ENCODE measurements at regions not wholly inside any gene's neighbourhood (a gene's known extent, or its start where the extent isn't known, plus 50 kb on each side); places are given as distances from the start of the nearest gene placed in this dataset.

DNA sequence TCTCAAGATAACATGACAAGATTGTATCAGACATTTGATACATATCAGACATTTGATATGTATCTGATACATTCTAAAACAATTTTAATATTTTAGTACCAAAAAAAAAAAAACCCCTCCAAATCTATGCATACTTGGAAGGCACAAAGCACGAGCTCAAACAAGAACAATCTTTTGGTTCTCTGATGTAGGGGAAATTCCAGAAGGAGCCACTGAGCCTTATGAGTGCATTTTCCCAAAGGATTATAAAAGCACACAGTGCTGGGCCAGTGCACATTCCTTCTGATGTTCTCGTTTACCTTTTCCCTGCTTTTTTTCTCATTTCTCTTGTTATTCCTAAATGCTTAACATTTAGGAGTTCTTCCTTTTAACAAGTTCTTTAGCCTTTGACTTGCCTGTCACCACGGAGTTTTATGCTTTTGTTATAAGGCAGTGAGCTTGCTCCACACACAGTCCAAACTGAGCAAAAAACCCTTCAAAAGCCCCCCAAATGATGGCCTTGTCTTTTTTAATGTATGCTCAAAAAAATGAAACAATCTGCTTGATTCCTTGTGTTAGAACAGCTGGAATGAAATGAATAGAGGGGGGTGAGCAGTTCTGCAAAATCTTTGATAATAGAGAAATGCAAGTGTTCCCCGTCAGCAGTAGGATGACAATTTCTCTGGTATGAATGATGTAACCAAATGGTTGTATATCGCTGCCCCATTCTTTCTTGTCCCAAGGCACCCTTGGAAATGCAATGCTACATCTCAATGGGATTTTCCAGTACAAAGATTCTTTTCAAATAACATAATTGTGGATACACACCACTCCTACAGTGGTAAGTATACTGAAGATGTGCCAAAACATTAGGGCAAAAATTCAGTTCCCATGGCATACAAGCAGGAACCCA is 597.2 kb upstream of the ZEB2 start:
- no peak for DNase-seq (ENCODE audit: low read depth, low spot score)

GRCh38 chr2:145116056-145116455 is 596.1 kb upstream of the ZEB2 start:
- DNase-seq (ENCODE audit: low read depth, low spot score): no peak

- DNase-seq (ENCODE audit: low read depth, low spot score): no peak
These were observed 594.8 kb upstream of the ZEB2 start for GRCh38 chr2:145114726-145115125.

- no peak for DNase-seq (ENCODE audit: low read depth, low spot score)
These were observed 592.5 kb upstream of the ZEB2 start for GRCh38 chr2:145112467-145112866.

DNA sequence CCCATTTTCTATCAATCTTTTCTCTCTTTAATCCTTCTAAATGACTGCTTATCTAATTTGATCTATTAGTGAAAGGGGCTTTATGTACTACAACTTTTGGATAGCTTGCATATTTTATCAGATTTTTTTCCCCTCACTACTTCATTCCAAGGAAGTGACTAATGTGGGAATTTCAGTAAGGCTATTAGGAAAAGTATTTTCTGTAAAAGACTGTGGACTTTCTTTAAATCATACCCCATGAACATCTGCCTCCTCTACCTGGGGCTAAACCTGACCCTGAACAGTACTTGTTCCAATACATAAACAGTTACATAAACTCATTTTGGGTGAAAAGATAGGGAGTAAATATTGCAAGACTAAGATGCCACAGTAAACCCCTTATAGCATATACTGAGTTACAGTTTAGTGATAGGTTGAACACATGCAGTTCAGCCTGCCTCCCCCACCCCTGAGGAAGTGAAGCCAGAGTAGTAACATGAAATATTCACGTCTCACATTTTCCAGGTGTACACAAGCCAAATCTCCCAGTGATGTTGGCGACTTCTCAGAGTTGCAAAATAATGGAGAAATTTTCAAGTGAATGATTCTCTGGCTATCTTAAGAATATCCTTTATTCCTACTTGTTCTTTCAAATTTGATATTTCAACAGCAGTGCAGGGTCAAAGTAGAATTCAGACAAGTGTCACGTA is 590.9 kb upstream of the ZEB2 start:
- DNase-seq (ENCODE audit: low read depth, low spot score): no peak

GRCh38 chr2:145108959-145109710 is 589.2 kb upstream of the ZEB2 start:
- DNase-seq (ENCODE audit: low read depth, low spot score): no peak

- no peak for DNase-seq (ENCODE audit: low read depth, low spot score)
These were observed 588.5 kb upstream of the ZEB2 start for GRCh38 chr2:145108361-145108778.

DNA sequence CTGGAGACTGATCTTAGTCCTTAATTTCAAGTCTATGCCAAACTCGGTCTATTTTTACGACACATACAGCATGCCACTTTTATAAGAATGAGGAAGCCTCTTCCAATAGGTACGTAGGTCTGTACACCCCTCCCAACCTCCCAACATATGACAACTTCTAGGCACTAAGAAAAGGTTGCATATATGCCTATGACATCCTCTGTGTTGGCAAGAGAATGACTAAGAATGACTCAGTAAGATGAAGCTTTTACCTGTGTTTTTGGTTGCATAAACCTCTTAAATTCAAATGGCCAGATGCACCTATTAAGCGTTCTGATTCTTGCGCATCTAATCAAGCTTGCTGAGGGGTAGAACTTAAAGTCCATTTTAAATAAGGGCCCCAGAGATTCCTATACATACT is 586.4 kb upstream of the ZEB2 start:
- no peak for DNase-seq (ENCODE audit: low read depth, low spot score)

- no peak for DNase-seq (ENCODE audit: low read depth, low spot score)
These were observed 582.8 kb upstream of the ZEB2 start for GRCh38 chr2:145102706-145103105.

DNA sequence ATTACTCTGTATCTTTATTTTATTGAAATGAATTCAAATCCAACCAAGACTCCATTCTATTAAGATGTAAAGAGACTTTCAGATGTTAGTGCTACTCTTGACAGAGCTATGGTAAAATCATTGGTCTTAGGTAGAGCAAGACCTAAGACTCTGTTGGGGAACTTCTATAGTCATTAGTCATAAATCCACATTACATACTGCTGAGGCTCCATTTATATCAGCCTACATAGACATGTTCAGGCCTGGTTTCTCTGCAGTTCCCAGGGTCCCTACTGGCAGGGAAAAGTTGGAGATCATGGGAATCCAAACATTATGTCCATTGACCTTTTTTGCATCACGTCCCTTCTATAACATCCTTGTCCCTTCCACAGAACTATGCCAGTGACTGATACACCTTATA is 580.4 kb upstream of the ZEB2 start:
- DNase-seq (ENCODE audit: low read depth, low spot score): no peak

DNA sequence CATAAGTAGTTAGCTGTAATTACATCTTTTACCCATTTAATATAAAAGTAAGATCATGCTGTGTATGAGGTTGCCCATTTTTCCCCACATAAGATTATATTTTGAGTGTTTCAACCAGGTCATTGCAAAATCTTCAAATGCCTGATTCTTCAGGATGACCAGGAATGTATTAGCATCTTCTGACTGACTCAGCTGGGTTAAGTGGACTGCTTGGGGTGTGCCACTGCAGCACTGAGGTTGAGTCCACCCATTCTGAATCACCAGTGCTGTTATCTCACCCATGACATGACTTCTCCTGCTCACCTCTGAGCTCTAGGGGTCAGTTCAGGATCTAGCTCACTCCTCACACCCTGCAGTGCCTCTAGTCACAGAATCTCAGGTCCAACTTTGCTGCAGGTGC is 576.7 kb upstream of the ZEB2 start:
- DNase-seq (ENCODE audit: low read depth, low spot score): no peak

DNA sequence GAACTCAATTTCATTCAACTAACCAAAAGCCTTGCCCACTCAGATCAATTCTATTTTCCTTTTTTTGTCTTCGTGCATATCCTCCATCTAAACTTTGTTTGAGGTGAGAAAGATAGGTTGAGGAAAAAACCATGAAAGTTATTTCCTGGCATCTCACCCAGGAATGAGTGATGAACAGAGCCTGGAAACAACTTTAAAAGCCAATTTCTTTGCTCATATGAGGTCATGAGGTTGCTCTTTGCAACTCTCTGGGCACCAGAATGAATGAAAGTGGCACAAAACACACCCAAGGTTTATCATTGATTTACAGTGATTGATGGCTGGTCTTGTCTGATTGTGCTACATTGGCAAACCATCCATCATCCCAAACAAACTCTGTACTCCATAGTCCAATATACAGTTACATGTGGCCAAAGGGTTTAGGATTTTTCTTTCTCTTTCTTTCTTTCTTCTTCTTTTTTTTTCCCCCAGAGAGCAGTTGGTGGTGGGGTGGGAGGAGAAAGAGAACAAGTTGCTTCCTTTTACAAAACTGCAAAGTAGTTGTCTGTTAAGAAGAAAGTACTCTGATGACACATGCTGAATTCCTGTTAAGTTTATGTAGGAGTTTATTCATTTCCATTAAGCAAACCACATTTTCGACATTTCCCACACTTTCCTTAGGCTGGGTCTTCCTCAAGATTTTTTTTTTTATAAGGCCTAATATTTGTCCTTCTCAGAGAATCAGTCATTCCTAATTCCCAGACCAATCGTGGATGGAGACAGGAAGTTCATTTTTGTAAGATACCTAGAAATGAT is 575.9 kb upstream of the ZEB2 start:
- DNase-seq (ENCODE audit: low read depth, low spot score): no peak

DNA sequence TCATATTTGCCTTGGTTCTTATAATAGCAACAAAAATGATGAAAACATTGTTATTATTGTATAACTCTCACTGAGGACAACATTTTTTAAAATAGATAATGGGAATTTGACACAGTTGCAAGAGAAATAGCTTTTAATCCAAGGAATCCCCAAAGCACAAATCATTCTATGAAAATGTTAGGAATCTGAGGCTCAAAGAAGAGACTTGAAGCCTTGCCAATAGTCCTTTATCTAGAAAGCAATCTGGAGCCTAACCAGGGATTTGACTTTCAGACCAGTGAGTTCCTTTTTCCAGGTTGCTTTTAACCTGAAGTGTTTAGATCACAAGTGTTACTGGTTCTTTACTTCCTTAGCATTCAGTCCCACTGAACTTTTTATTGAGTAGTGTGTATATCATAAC is 574.5 kb upstream of the ZEB2 start:
- DNase-seq (ENCODE audit: low read depth, low spot score): no peak

DNA sequence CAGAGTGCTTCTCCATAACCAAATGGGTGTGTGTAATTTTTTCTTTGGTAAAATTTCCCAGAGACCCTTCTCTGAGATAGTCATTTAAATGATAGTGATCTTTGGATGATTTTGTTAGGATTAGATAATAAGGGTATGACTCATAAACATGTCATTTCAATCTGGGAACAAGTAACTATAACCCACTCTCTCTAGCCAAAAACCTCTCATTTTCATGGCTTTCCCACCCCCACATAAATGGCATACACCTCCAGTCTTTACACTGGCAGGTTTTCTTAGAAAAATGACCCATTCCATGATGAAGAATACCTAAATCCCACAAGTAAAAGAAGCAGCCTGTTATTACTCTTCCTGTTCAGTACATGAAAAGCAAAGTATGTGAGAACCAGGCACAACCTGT is 572.0 kb upstream of the ZEB2 start:
- DNase-seq (ENCODE audit: low read depth, low spot score): no peak

DNA sequence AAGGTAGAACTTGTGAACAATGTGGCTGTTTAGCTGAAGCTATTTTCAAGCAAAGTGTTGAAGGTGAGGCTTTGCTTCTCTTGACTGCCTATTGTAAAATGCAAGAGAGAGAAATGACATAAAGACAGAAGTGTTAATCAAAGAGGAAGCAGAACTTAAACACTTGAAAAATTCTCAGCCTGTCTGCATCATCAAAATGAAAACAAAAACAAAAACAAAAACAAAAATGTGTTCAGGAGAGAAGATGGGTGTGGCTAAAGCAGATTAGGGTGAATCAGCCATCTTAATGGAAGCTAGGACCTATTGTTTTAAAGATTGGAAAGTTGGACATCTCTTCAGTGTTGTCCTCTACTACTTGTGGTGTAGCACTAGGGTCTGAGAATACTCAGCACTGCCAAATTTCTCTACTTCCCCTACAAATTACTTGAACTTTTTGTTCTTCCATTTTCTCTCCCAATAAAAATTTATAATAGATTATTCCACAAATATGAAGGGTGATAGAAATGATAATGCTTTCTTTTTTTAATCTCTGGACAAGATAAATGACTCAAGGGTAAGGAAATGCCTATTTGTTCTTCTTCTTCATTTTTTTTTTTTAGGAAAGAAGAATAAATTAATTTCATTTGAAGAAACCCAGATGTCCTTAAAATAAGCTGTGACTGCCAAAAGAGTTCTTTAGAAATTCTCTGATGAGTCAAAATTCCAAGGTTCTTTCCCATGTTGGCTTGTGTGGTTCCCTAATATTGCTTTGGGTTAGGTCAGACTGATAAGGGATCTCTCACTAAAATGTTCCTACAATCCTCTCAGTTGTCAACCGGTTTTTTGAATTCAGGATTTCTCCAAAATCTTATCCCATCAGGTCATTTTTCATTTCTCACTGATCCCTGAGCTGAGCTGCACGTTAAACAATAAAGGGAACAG is 571.2 kb upstream of the ZEB2 start:
- DNase-seq (ENCODE audit: low read depth, low spot score): no peak

- DNase-seq (ENCODE audit: low read depth, low spot score): no peak
These were observed 568.8 kb upstream of the ZEB2 start for GRCh38 chr2:145088756-145089155.

- DNase-seq (ENCODE audit: low read depth, low spot score): no peak
These were observed 567.0 kb upstream of the ZEB2 start for GRCh38 chr2:145086910-145087309.

DNA sequence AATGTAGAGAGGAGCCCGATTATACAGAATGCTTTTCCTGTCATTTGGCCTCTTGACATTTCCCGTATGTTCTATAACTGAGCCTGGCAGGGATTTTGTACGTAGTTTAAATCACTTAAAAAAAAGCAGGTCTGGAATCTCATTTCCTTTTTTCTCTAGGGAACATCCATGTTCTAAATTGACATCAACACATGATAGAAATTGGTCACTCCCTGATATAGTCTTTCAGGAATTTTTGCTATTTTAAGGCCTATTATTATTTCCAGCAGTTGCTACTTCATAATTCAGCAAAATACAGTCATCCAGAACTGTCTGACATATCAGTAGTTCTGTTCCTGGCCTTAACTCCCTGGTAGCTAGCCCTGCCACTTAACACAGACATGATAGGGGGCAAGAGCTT is 565.7 kb upstream of the ZEB2 start:
- no peak for DNase-seq (ENCODE audit: low read depth, low spot score)

DNA sequence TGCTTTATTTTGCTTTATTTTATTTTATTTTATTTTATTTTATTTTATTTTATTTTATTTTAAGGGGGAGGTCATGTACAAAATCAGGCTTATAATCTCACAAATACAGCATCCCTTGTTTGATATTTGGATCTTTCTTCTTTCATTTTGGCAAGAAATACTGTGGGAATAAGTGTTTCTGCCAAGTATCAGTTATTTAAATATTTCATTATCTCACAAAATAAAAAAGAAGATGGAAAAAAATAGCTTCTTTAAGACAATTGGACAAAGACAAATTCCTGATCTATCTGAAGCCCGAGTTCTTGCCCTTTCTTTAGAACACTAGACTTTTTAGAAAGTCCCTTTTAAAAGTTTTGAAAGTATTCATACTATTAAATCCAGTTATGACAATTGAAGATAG is 560.5 kb upstream of the ZEB2 start:
- DNase-seq (ENCODE audit: low read depth, low spot score): no peak

- no peak for DNase-seq (ENCODE audit: low read depth, low spot score)
These were observed 559.7 kb upstream of the ZEB2 start for GRCh38 chr2:145079641-145080040.

DNA sequence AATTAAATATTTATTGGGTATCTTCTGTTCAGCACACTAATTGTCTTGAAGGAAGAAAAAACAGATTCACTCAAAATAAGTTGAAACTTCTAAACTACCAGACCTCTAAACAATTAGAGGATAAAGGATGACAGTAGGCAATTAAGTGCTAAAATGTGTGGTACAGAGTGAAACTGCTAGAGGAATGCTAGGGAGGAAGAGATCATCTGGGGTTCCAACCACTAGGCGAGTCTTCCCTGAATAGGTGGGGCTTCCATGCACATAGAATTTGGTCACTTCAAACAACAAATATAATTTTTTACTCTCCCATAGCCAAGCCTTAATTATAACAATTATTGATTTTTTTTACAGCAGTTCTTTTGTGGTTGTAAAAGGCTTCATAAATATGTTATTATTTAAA is 559.0 kb upstream of the ZEB2 start:
- no peak for DNase-seq (ENCODE audit: low read depth, low spot score)

Measured in smooth muscle cell of the brain vasculature (primary cell).